Duodenal mucosa (tissue), 2 donors: ENCODE measurements at regions not wholly inside any gene's neighbourhood (a gene's known extent, or its start where the extent isn't known, plus 50 kb on each side); places are given as distances from the start of the nearest gene placed in this dataset.

Experiments
- H3K27ac ChIP-seq: one replicate; pipeline ENCODE4 v1.7.0; 2013; ENCODE audit warnings: low read depth, low read length
- H3K27me3 ChIP-seq, 2 donors: one replicate each; pipeline ENCODE4 v1.7.0; 2013; ENCODE audit warnings: low read length in 2 of 2, control low read depth in 1 of 2; ENCODE audit not compliant: insufficient read depth in 2 of 2, control insufficient read depth in 1 of 2
- H3K36me3 ChIP-seq, 2 donors: one replicate each; pipeline ENCODE4 v1.7.0; 2013; ENCODE audit warnings: low read length in 2 of 2, control low read depth in 1 of 2; ENCODE audit not compliant: insufficient read depth in 2 of 2, control insufficient read depth in 1 of 2
- H3K4me1 ChIP-seq, 2 donors: one replicate each; pipeline ENCODE4 v1.7.0; 2013; ENCODE audit warnings: low read length in 2 of 2, control low read depth in 1 of 2; ENCODE audit not compliant: insufficient read depth in 2 of 2, control insufficient read depth in 1 of 2
- H3K4me3 ChIP-seq, 2 donors: one replicate each; pipeline ENCODE4 v1.7.0; 2013; ENCODE audit warnings: low read length in 2 of 2, low read depth in 1 of 2
- H3K9ac ChIP-seq, 2 donors: one replicate each; pipeline ENCODE4 v1.7.0; 2013; ENCODE audit warnings: low read length in 2 of 2, low read depth in 1 of 2
- H3K9me3 ChIP-seq, 2 donors: one replicate each; pipeline ENCODE4 v1.7.0; 2013; ENCODE audit warnings: low read length in 2 of 2, control low read depth in 1 of 2; ENCODE audit not compliant: control insufficient read depth in 1 of 2

- H3K27me3 ChIP-seq = no peaks in the 10 kb centered on the region
- H3K36me3 ChIP-seq = no peaks in the 10 kb centered on the region
- no peak overlapping the region for H3K27ac ChIP-seq
- no peak overlapping the region for H3K4me3 ChIP-seq
- no peaks in the 10 kb centered on the region for H3K4me1 ChIP-seq
- H3K9ac ChIP-seq = no peak overlapping the region
- H3K9me3 ChIP-seq = no peaks in the 10 kb centered on the region
Observed at GRCh38 chr6:21802175-21802822, 208.7 kb downstream of the SOX4 start.

DNA sequence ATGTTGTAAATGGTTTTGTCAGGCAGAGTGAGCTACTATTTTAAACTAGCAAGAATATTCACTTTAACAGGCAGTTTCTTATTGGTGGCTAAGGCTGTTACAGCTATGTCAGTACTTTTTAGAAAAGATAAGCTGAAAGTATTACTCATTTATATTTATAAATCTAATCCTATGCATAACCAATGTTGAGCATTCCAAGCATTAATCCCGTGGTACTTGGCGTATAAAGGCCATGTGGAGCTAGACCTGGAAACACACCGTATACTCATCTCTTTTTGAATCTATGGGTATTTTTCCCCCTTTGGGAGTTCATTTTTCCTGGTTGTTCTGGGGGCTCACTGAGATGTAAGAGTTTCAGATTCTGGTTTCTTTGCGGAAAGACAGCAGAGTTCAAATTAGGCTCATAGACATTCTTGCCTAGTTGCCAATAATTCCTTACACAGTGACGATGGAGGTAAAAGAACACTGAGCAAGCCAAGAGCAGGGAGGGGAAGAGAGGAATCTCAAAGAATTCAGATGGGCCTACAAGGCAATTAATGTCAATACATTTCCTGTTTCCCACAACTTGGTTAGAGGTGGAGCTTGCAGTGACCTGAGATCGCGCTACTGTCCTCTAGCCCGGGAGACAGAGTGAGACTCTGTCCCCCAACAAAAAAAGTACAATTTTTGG is 211.5 kb downstream of the SOX4 start:
- H3K27me3 ChIP-seq = no peaks in the 10 kb centered on the region
- no peaks in the 10 kb centered on the region for H3K9me3 ChIP-seq
- H3K27ac ChIP-seq = no peak overlapping the region
- H3K36me3 ChIP-seq = no peaks in the 10 kb centered on the region
- peaks cover 13 to 15% of the 10 kb centered on the region in 2 donors for H3K4me1 ChIP-seq
- H3K9ac ChIP-seq = no peak overlapping the region
- no peak overlapping the region for H3K4me3 ChIP-seq

GRCh38 chr6:21807299-21808044 is 213.9 kb downstream of the SOX4 start:
- Histone ChIP-seq H3K9me3 (no peaks in the 10 kb centered on the region), H3K4me3 (no peak overlapping the region), H3K4me1 (peaks cover 13 to 15% of the 10 kb centered on the region in 2 donors), H3K27ac (no peak overlapping the region), H3K36me3 (no peaks in the 10 kb centered on the region), H3K9ac (no peak overlapping the region), H3K27me3 (no peaks in the 10 kb centered on the region)

DNA sequence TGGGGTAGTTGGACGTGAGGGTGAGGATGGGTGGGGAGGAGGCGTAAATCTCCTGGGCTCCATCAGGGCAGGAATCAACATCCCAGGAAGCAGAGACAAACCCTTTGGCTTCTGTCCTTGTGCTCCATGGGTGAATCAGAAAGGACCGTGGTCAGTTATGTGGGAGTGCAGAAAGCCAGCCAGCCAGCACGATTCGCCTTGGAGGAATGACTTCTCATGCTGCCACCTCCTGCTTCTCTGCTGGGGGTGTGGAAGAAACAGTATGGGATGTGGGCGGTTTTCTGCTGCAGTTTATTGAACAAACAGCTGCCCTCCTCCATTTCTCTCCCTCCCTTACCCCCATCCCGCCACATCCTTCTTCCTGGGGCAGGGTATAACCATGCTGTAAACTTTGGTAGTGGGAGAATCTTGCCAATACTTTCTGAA is 214.5 kb downstream of the SOX4 start:
- H3K9ac ChIP-seq = no peak overlapping the region
- no peak overlapping the region for H3K27ac ChIP-seq
- no peaks in the 10 kb centered on the region for H3K36me3 ChIP-seq
- H3K4me1 ChIP-seq = peaks cover 13 to 15% of the 10 kb centered on the region in 2 donors
- no peak overlapping the region for H3K4me3 ChIP-seq
- no peaks in the 10 kb centered on the region for H3K27me3 ChIP-seq
- no peaks in the 10 kb centered on the region for H3K9me3 ChIP-seq

DNA sequence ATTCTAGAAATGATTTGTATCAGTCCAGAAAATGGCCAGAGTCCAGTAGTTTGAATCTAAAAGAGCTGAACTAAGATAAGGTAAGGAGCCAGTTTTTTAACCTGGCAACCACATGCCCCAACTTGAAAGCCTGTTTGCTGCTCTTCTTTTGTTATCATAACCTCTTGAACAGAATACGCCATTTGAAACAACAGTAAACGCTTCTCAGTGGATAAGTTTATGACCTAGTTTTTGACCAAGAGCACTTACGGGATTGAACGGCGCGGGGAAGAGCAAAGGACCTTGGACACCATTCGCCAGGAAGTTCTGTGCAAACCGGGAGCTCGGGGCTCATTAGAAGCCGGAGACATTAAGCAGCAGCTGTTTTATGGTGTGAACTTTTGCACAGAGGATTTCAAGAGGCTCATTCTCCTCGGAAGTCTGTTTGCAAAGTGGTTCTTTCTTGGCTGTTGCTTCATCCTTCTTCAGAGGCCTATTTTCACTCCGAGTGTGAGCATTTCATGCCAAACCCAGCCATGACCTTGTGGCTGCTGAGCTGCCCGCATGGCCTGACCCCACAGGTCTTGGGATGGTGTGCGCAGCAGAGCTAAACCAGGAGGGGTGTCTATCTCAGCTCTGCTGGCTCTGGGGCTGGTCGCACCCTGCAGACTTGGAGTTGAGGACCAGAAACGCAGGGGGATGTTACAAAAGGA is 215.1 kb downstream of the SOX4 start:
- Histone ChIP-seq H3K9ac (no peak overlapping the region), H3K27ac (no peak overlapping the region), H3K36me3 (no peaks in the 10 kb centered on the region), H3K4me1 (peaks cover 13 to 15% of the 10 kb centered on the region in 2 donors), H3K27me3 (no peaks in the 10 kb centered on the region), H3K9me3 (no peaks in the 10 kb centered on the region), H3K4me3 (peak overlapping the region; percentile 4 to 19)

- no peak overlapping the region for H3K27ac ChIP-seq
- no peak overlapping the region for H3K4me3 ChIP-seq
- H3K36me3 ChIP-seq = no peaks in the 10 kb centered on the region
- no peaks in the 10 kb centered on the region for H3K27me3 ChIP-seq
- no peak overlapping the region for H3K9ac ChIP-seq
- H3K9me3 ChIP-seq = no peaks in the 10 kb centered on the region
- H3K4me1 ChIP-seq = peaks cover 13 to 15% of the 10 kb centered on the region in 2 donors
Observed at GRCh38 chr6:21811484-21811883, 217.9 kb downstream of the SOX4 start.

DNA sequence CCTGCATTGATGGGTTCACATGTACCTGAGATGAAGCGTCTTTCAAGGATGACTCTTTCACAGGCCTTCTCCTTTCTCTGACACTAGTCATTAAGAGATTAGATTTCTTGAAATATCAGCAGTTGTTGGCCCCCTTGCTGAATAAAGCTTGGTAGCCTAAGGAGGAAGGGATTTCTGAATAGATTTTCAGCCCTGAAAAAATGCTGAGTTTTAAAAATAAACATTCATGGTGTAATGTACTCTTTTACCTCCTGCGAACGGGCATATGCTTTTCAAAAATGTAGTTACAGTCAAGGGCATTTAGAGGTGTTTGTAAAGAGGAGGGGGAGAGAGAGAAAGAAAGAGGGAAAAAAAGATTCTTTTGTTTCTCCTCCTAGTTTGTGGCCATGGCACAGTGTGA is 222.7 kb downstream of the SOX4 start:
- Histone ChIP-seq H3K27ac (no peak overlapping the region), H3K27me3 (no peaks in the 10 kb centered on the region), H3K9me3 (no peaks in the 10 kb centered on the region), H3K9ac (no peak overlapping the region), H3K4me1 (no peaks in the 10 kb centered on the region), H3K36me3 (no peaks in the 10 kb centered on the region), H3K4me3 (no peak overlapping the region)

DNA sequence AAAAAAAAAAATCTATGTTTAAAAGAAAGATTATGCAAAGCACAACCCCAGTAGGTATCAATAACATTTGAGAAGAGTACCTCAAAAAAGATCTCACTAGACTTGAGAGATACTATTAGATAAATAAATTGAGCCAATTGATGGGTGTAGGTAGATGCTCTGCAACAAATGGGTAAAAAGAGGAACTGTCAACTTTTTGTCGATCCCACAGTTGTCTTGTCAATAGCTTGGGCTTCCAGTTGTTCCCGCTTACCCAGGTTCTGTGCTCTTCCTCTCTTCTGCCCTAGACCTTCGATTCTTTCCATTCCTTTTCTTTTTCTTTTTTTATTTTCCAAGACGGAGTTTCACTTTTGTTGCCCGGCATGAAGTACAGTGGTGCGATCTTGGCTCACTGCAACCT is 226.9 kb downstream of the SOX4 start:
- Histone ChIP-seq H3K4me3 (no peak overlapping the region), H3K36me3 (no peaks in the 10 kb centered on the region), H3K27ac (no peak overlapping the region), H3K9ac (no peak overlapping the region), H3K4me1 (no peaks in the 10 kb centered on the region), H3K27me3 (no peaks in the 10 kb centered on the region), H3K9me3 (no peaks in the 10 kb centered on the region)

DNA sequence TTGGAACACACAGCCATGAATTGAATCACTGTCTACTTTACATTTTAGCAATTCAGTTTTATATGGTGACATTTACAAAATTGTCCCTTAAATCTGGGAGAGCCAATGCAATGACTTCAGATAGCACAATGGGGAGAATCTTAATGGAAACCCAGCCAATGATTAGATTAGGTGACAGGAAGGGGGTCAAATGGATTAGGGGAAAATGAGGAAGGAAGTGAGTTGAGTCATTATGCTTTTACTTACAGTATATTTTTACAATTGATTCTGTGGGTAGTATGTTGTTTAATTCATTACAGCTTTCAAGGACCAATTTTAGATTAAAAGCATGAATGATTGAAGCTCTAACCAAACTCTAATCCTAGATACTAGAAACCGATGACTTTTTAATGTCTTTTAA is 229.8 kb downstream of the SOX4 start:
- Histone ChIP-seq H3K9me3 (no peaks in the 10 kb centered on the region), H3K9ac (no peak overlapping the region), H3K4me3 (no peak overlapping the region), H3K27me3 (no peaks in the 10 kb centered on the region), H3K4me1 (no peaks in the 10 kb centered on the region), H3K36me3 (no peaks in the 10 kb centered on the region), H3K27ac (no peak overlapping the region)
